HG02973 (cell line): ENCODE measurements at regions not wholly inside any gene's neighbourhood (a gene's known extent, or its start where the extent isn't known, plus 50 kb on each side); places are given as distances from the start of the nearest gene placed in this dataset.
"Not testable (repeated sequence)": the region's sequence is repeated elsewhere in the genome, so short reads cannot be mapped to it uniquely, and the experiment has no call there.

ENCODE experiments used
- ATAC-seq: cut with Tn5 transposase; IDR thresholded peaks from one replicate; pipeline ENCODE4 v1.9.1; 2021; ENCODE audit warnings: moderate library complexity; ENCODE audit not compliant: unreplicated experiment

- no peak for ATAC-seq
These were observed 50.4 kb downstream of the FHIP1A start for GRCh38 chr4:151459375-151459774.

GRCh38 chr4:151460434-151460833 is 51.5 kb downstream of the FHIP1A start:
- no peak for ATAC-seq

- no peak for ATAC-seq
These were observed 53.6 kb downstream of the FHIP1A start for GRCh38 chr4:151462554-151462953.

GRCh38 chr4:151468715-151469696 is 60.0 kb downstream of the FHIP1A start:
- ATAC-seq = no peak

GRCh38 chr4:151469970-151470369 is 61.0 kb downstream of the FHIP1A start:
- no peak for ATAC-seq

- ATAC-seq = no peak
These were observed 62.8 kb downstream of the FHIP1A start for GRCh38 chr4:151471728-151472127.

- no peak for ATAC-seq
These were observed 63.3 kb downstream of the FHIP1A start for GRCh38 chr4:151472297-151472696.

- ATAC-seq = no peak
These were observed 63.7 kb downstream of the FHIP1A start for GRCh38 chr4:151472711-151473110.

GRCh38 chr4:151473521-151474097 is 64.6 kb downstream of the FHIP1A start:
- ATAC-seq = no peak

- ATAC-seq = no peak
These were observed 66.2 kb downstream of the FHIP1A start for GRCh38 chr4:151475035-151475714.

- ATAC-seq = no peak
These were observed 72.8 kb downstream of the FHIP1A start for GRCh38 chr4:151481813-151482212.

- no peak for ATAC-seq
These were observed 75.6 kb downstream of the FHIP1A start for GRCh38 chr4:151484396-151485102.

GRCh38 chr4:151485541-151486131 is 76.7 kb downstream of the FHIP1A start:
- no peak for ATAC-seq

GRCh38 chr4:151486168-151486567 is 77.2 kb downstream of the FHIP1A start:
- ATAC-seq = no peak

GRCh38 chr4:151488968-151489367 is 80.0 kb downstream of the FHIP1A start:
- no peak for ATAC-seq

- ATAC-seq = no peak
These were observed 80.7 kb downstream of the FHIP1A start for GRCh38 chr4:151489462-151490203.

- ATAC-seq = not testable (repeated sequence)
These were observed 86.6 kb downstream of the FHIP1A start for GRCh38 chr4:151495612-151496011.

GRCh38 chr4:151511548-151511947 is 102.6 kb downstream of the FHIP1A start:
- ATAC-seq = not testable (repeated sequence)

GRCh38 chr4:151517896-151518295 is 108.9 kb downstream of the FHIP1A start:
- ATAC-seq = no peak

GRCh38 chr4:151518359-151518758 is 109.4 kb downstream of the FHIP1A start:
- ATAC-seq = no peak
